ENCODE measurements at regions not wholly inside any gene's neighbourhood (a gene's known extent, or its start where the extent isn't known, plus 50 kb on each side); places are given as distances from the start of the nearest gene placed in this dataset.
"Not testable (repeated sequence)": the region's sequence is repeated elsewhere in the genome, so short reads cannot be mapped to it uniquely, and the experiment has no call there.

GRCh38 chrX:144616317-144616716, 631.0 kb upstream of the SPANXN1 start:
- POLR2A ChIA-PET, result no interaction called here
- WGBS (ENCODE audit: low lambda C conversion rate), result 0% methylated on average over 4 of the region's 4 CpGs
- no peak overlapping the region for H3K4me2 ChIP-seq
- H3K36me3 ChIP-seq (replicated peaks in 1 of 2; ENCODE audit: control insufficient read depth in 1 of 2, insufficient read depth in 2 of 2, low read length in 1 of 2), result no peaks in the 10 kb centered on the region
- no peaks in the 10 kb centered on the region for H3K79me2 ChIP-seq (ENCODE audit: insufficient read depth)
- no peak overlapping the region for H3K27ac ChIP-seq (ENCODE audit: low read depth in 2 of 2, low read length in 1 of 2)
- no peak for TF ChIP-seq USF2 (IDR thresholded peaks at IDR 0.05; ENCODE audit: borderline replicate concordance, low read depth, low read length)
- TF ChIP-seq PBX3 (IDR thresholded peaks at IDR 0.05), result no peak
- TF ChIP-seq TCF12 (IDR thresholded peaks at IDR 0.05), result no peak
- TF ChIP-seq RAD21 (IDR thresholded peaks at IDR 0.05; ENCODE audit: low read length), result no peak
- no peak for TF ChIP-seq POLR2AphosphoS5 (IDR thresholded peaks at IDR 0.05; ENCODE audit: low read depth, low read length)
- TF ChIP-seq IRF3 (IDR thresholded peaks at IDR 0.05; ENCODE audit: low read depth, low read length), result no peak
- H3K4me1 ChIP-seq (ENCODE audit: control insufficient read depth in 1 of 2, insufficient read depth in 2 of 2, low read depth in 1 of 2, low read length in 1 of 2), result no peaks in the 10 kb centered on the region
- H3K9me2 ChIP-seq, result no peaks in the 10 kb centered on the region
- no peaks in the 10 kb centered on the region for H4K20me1 ChIP-seq (ENCODE audit: insufficient read depth)
- no peaks in the 10 kb centered on the region for H3F3A ChIP-seq (replicated peaks; ENCODE audit: insufficient read depth)
- H3K9ac ChIP-seq, result no peak overlapping the region
- no peaks in the 10 kb centered on the region for H3K27me3 ChIP-seq (ENCODE audit: insufficient read depth)
- no peaks in the 10 kb centered on the region for H3K9me3 ChIP-seq
- H2AFZ ChIP-seq (ENCODE audit: low read depth), result no peak overlapping the region
- no peak overlapping the region for H3K4me3 ChIP-seq (ENCODE audit: low read depth in 2 of 2, low read length in 1 of 2)
- DNase-seq, result no peak
- CTCF ChIA-PET, result no interaction called here

- ChIA-PET POLR2A (no interaction called here), CTCF (no interaction called here)
- Histone ChIP-seq H3K9me2 (peaks cover 3% of the 10 kb centered on the region; the same call in 1 of the 2 replicates), H3K9me3 (no peaks in the 10 kb centered on the region), H3K27ac (ENCODE audit: low read depth in 2 of 2, low read length in 1 of 2) (no peak overlapping the region), H3K9ac (no peak overlapping the region), H3K4me3 (ENCODE audit: low read depth in 2 of 2, low read length in 1 of 2) (no peak overlapping the region), H3K4me2 (no peak overlapping the region), H3K27me3 (ENCODE audit: insufficient read depth) (no peaks in the 10 kb centered on the region), H4K20me1 (ENCODE audit: insufficient read depth) (no peaks in the 10 kb centered on the region), H3F3A (replicated peaks; ENCODE audit: insufficient read depth) (no peaks in the 10 kb centered on the region), H2AFZ (ENCODE audit: low read depth) (no peak overlapping the region), H3K4me1 (ENCODE audit: control insufficient read depth in 1 of 2, insufficient read depth in 2 of 2, low read depth in 1 of 2, low read length in 1 of 2) (no peaks in the 10 kb centered on the region), H3K79me2 (ENCODE audit: insufficient read depth) (no peaks in the 10 kb centered on the region), H3K36me3 (replicated peaks in 1 of 2; ENCODE audit: control insufficient read depth in 1 of 2, insufficient read depth in 2 of 2, low read length in 1 of 2) (no peaks in the 10 kb centered on the region)
- no peak for DNase-seq
- TF ChIP-seq MAX (IDR thresholded peaks at IDR 0.05; ENCODE audit: low read depth), result no peak
- TF ChIP-seq NRF1 (IDR thresholded peaks at IDR 0.05; ENCODE audit: low read depth, low read length), result no peak
- TF ChIP-seq FOXJ3 (CRISPR knock-in tag; IDR thresholded peaks at IDR 0.05), result no peak
- no peak for TF ChIP-seq GATA2 (CRISPR knock-in tag; IDR thresholded peaks at IDR 0.05)
- TF ChIP-seq EZH2phosphoT487 (IDR thresholded peaks at IDR 0.05; ENCODE audit: borderline replicate concordance, low read depth), result no peak
- no peak for TF ChIP-seq POLR2AphosphoS5 (IDR thresholded peaks at IDR 0.05; ENCODE audit: low read depth, low read length)
- no peak for TF ChIP-seq MEF2A (IDR thresholded peaks at IDR 0.05; ENCODE audit: borderline replicate concordance, low read depth)
- no peak for TF ChIP-seq CHD2 (IDR thresholded peaks at IDR 0.05; ENCODE audit: low read length, partially characterized antibody)
- TF ChIP-seq RXRA (IDR thresholded peaks at IDR 0.05; ENCODE audit: borderline replicate concordance, low read depth), result no peak
- TF ChIP-seq TAF1 (IDR thresholded peaks at IDR 0.05; ENCODE audit: borderline replicate concordance, low read depth, low read length), result no peak
- no peak for TF ChIP-seq NFIC (IDR thresholded peaks at IDR 0.05; ENCODE audit: borderline replicate concordance)
- no peak for TF ChIP-seq PBX3 (IDR thresholded peaks at IDR 0.05)
- no peak for TF ChIP-seq SIN3A (IDR thresholded peaks at IDR 0.05; ENCODE audit: borderline replicate concordance, low read depth, low read length)
- no peak for TF ChIP-seq CTCF (IDR thresholded peaks at IDR 0.05)
- 0% methylated on average over 3 of the region's 3 CpGs for WGBS (ENCODE audit: low lambda C conversion rate)
These were observed 619.4 kb upstream of the SPANXN1 start for GRCh38 chrX:144627947-144628346.

- H3K4me3 ChIP-seq (ENCODE audit: low read depth in 2 of 2, low read length in 1 of 2); DNase-seq; CTCF ChIA-PET; H3K9me2 ChIP-seq; H2AFZ ChIP-seq (ENCODE audit: low read depth); H3K9me3 ChIP-seq; H3K27me3 ChIP-seq (ENCODE audit: insufficient read depth); H3K36me3 ChIP-seq (replicated peaks in 1 of 2; ENCODE audit: control insufficient read depth in 1 of 2, insufficient read depth in 2 of 2, low read length in 1 of 2); H4K20me1 ChIP-seq (ENCODE audit: insufficient read depth); H3K4me1 ChIP-seq (ENCODE audit: control insufficient read depth in 1 of 2, insufficient read depth in 2 of 2, low read depth in 1 of 2, low read length in 1 of 2); H3K9ac ChIP-seq; H3K79me2 ChIP-seq (ENCODE audit: insufficient read depth); POLR2A ChIA-PET; H3F3A ChIP-seq (replicated peaks; ENCODE audit: insufficient read depth); H3K27ac ChIP-seq (ENCODE audit: low read depth in 2 of 2, low read length in 1 of 2); H3K4me2 ChIP-seq: not testable (repeated sequence)
- 1% methylated on average over 8 of the region's 8 CpGs for WGBS (ENCODE audit: low lambda C conversion rate)
These were observed 612.9 kb upstream of the SPANXN1 start for GRCh38 chrX:144634451-144634850.

Measured in SK-N-SH (cell line).